A549 (cell line): ENCODE measurements at regions not wholly inside any gene's neighbourhood (a gene's known extent, or its start where the extent isn't known, plus 50 kb on each side); places are given as distances from the start of the nearest gene placed in this dataset.

Experiments used
- ATAC-seq, 2 experiments: fragments of 200-7000 bp in 1 of 2; fragments of >200 bp in 1 of 2; cut with Nextera tagmentation in 1 of 2; cut with Tn5 transposase in 1 of 2; 3 replicates each; pipeline versions ENCODE4 v1.8.0 to v1.9.1; 2018 to 2020; ENCODE audit warnings: mild to moderate bottlenecking in 1 of 2, moderate library complexity in 1 of 2
- CTCF ChIA-PET: fragments of 300-600 bp; sonication (Branson Sonifier 250); formaldehyde crosslinking; extraction: SDS; loops from one replicate; lab custom pipeline; 2021; ENCODE audit warnings: antibody characterized with exemption, inconsistent platforms; lab: Yijun Ruan, JAX
- POLR2A ChIA-PET: fragments of 350-600 bp; formaldehyde crosslinking; extraction: SDS; loops from one replicate; lab custom pipeline; 2021; ENCODE audit warnings: antibody characterized with exemption, inconsistent platforms; lab: Yijun Ruan, JAX
- DNase-seq, 2 experiments: peaks; one replicate each; pipeline versions ENCODE4 v3.0.0 to v3.0.0-alpha.2; 2011 to 2016; ENCODE audit warnings: low read depth in 1 of 2, low spot score in 1 of 2
- FAIRE-seq: peaks from 2 replicates; lab custom pipeline; 2011; peaks lifted over from hg19 to GRCh38; lab: Jason Lieb, UNC
- H3K27ac ChIP-seq, 2 experiments: fragments of >200 bp; sonication (Bioruptor Twin); formaldehyde crosslinking; 3 replicates each; pipeline ENCODE4 v1.5.1; 2016 to 2017
- H3K4me1 ChIP-seq: fragments of >200 bp; sonication (Bioruptor Twin); formaldehyde crosslinking; 3 replicates; pipeline ENCODE4 v1.6.1; 2016
- H3K4me2 ChIP-seq: fragments of >200 bp; sonication (Bioruptor Twin); formaldehyde crosslinking; 3 replicates; pipeline ENCODE4 v1.6.1; 2016
- H3K4me3 ChIP-seq: fragments of >200 bp; sonication (Bioruptor Twin); formaldehyde crosslinking; 3 replicates; pipeline ENCODE4 v1.5.1; 2016
- H3K9me3 ChIP-seq: fragments of >200 bp; sonication (Bioruptor Twin); formaldehyde crosslinking; 3 replicates; pipeline ENCODE4 v1.6.1; 2016
- BCL3 ChIP-seq: fragments of >200 bp; sonication (Bioruptor Twin); formaldehyde crosslinking; IDR thresholded peaks from 3 replicates; pipeline ENCODE4 v1.6.1; 2016
- BHLHE40 ChIP-seq: IDR thresholded peaks from 2 replicates; pipeline ENCODE4 v1.6.1; 2012; ENCODE audit warnings: low read depth, low read length, inconsistent platforms
- CBX2 ChIP-seq: fragments of 200-600 bp; sonication (generic); IDR thresholded peaks from 2 replicates; pipeline ENCODE4 v1.6.1; 2016; ENCODE audit warnings: low read depth, mild to moderate bottlenecking, borderline replicate concordance
- CEBPB ChIP-seq, 2 experiments: fragments of >200 bp in 1 of 2; sonication (Bioruptor Twin) in 1 of 2; formaldehyde crosslinking in 1 of 2; IDR thresholded peaks; 2 replicates each; pipeline ENCODE4 v1.6.1; 2012 to 2016
- CHD2 ChIP-seq: fragments of 150-350 bp; IDR thresholded peaks from 2 replicates; pipeline ENCODE4 v1.6.1; 2014; ENCODE audit warnings: low read length; ENCODE audit not compliant: partially characterized antibody
- CHD4 ChIP-seq: fragments of 200-600 bp; sonication (generic); IDR thresholded peaks from 2 replicates; pipeline ENCODE4 v1.6.1; 2016; ENCODE audit warnings: antibody characterized with exemption, mild to moderate bottlenecking, borderline replicate concordance
- FOXS1 ChIP-seq: fragments of 250-450 bp; sonication (Bioruptor Pico); IDR thresholded peaks from 2 replicates; pipeline ENCODE4 v1.5.0; 2020; ENCODE audit warnings: mild to moderate bottlenecking, moderate library complexity
- HDAC2 ChIP-seq: fragments of 200-600 bp; sonication (generic); IDR thresholded peaks from 2 replicates; pipeline ENCODE4 v1.6.1; 2016
- JUNB ChIP-seq: fragments of >200 bp; sonication (Bioruptor Twin); formaldehyde crosslinking; IDR thresholded peaks from 2 replicates; pipeline ENCODE4 v1.6.1; 2016
- KDM5A ChIP-seq: fragments of 200-600 bp; sonication (generic); IDR thresholded peaks from 2 replicates; pipeline ENCODE4 v1.6.1; 2016; ENCODE audit warnings: antibody characterized with exemption, mild to moderate bottlenecking
- MYC ChIP-seq: IDR thresholded peaks from 2 replicates; pipeline ENCODE4 v1.6.1; 2012; ENCODE audit warnings: mild to moderate bottlenecking, inconsistent platforms, low read length, improper control_type of control experiment, borderline replicate concordance
- POLR2A ChIP-seq: IDR thresholded peaks from 2 replicates; pipeline ENCODE4 v1.6.1; 2012; ENCODE audit warnings: mild to moderate bottlenecking, low read length
- RAD21 ChIP-seq, 2 experiments: fragments of >200 bp in 1 of 2; sonication (Bioruptor Twin) in 1 of 2; formaldehyde crosslinking in 1 of 2; IDR thresholded peaks in 1 of 2; conservative IDR thresholded peaks in 1 of 2; 2 replicates in 1 of 2; 3 replicates in 1 of 2; pipeline ENCODE4 v1.6.1; 2012 to 2018; ENCODE audit warnings: inconsistent platforms in 1 of 2
- RARB ChIP-seq: fragments of 250-450 bp; sonication (Bioruptor Pico); IDR thresholded peaks from 2 replicates; pipeline ENCODE4 v1.8.0; 2021; ENCODE audit warnings: mild to moderate bottlenecking, moderate library complexity
- RNF2 ChIP-seq: fragments of 200-600 bp; sonication (generic); IDR thresholded peaks from 2 replicates; pipeline ENCODE4 v1.6.1; 2016; ENCODE audit warnings: low read depth, mild to moderate bottlenecking, antibody characterized with exemption, moderate library complexity, borderline replicate concordance
- TFCP2L1 ChIP-seq: fragments of 250-450 bp; sonication (Bioruptor Pico); IDR thresholded peaks from 2 replicates; pipeline ENCODE4 v1.5.0; 2021; ENCODE audit warnings: mild to moderate bottlenecking
- TP53 ChIP-seq: fragments of 250-450 bp; sonication (Bioruptor Pico); IDR thresholded peaks from 2 replicates; pipeline ENCODE4 v1.5.0; 2021; ENCODE audit warnings: mild to moderate bottlenecking, moderate library complexity
- WGBS: methylation state at CpG from one replicate; pipeline ENCODE4 v1.1.6; 2017; ENCODE audit errors: missing lambda C conversion rate; 5-methylcytosine and 5-hydroxymethylcytosine counted together
- TF ChIP-seq, protein P1 (sequence below): fragments of 450-650 bp; IDR thresholded peaks from 2 replicates; pipeline ENCODE4 v1.6.1; 2014; ENCODE audit warnings: antibody characterized with exemption
- TF ChIP-seq, protein P2 (sequence below): fragments of >200 bp; sonication (Bioruptor Twin); formaldehyde crosslinking; IDR thresholded peaks from 3 replicates; pipeline ENCODE4 v1.5.1; 2016
- TF ChIP-seq, protein P3 (sequence below): IDR thresholded peaks from 2 replicates; pipeline ENCODE4 v1.6.1; 2012
- TF ChIP-seq, protein P4 (sequence below): fragments of 200-600 bp; sonication (generic); IDR thresholded peaks from 2 replicates; pipeline ENCODE4 v1.6.1; 2016; ENCODE audit warnings: antibody characterized with exemption, mild to moderate bottlenecking, moderate library complexity
- TF ChIP-seq, protein P5 (sequence below): IDR thresholded peaks from 2 replicates; pipeline ENCODE4 v1.6.1; 2012

GRCh38 chr2:161552015-161552414, 72.2 kb upstream of the SLC4A10 start:
- CTCF ChIA-PET, result interaction anchor here (0.6 kb wide), 1 partner anchor 220 kb away, joined by 4 read pairs; no protein-coding TSS in a partner anchor
- no peak for TF ChIP-seq TFCP2L1 (CRISPR knock-in tag)
- TF ChIP-seq MYC, result no peak
- TF ChIP-seq, protein P1, sequence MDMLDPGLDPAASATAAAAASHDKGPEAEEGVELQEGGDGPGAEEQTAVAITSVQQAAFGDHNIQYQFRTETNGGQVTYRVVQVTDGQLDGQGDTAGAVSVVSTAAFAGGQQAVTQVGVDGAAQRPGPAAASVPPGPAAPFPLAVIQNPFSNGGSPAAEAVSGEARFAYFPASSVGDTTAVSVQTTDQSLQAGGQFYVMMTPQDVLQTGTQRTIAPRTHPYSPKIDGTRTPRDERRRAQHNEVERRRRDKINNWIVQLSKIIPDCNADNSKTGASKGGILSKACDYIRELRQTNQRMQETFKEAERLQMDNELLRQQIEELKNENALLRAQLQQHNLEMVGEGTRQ, result no peak
- no peak for TF ChIP-seq KDM5A
- no peak for TF ChIP-seq RAD21 (conservative IDR thresholded peaks at IDR 0.05 in 1 of 2, IDR thresholded peaks at IDR 0.05 in 1 of 2)
- no peak for TF ChIP-seq POLR2A
- Histone ChIP-seq H3K4me3 (no peak overlapping the region), H3K4me2 (no peak overlapping the region), H3K27ac (no peak overlapping the region), H3K9me3 (no peaks in the 10 kb centered on the region), H3K4me1 (no peaks in the 10 kb centered on the region)
- ATAC-seq, result no peak
- WGBS, result 3% methylated on average over 1 of the region's 1 CpG
- no peak for DNase-seq
- POLR2A ChIA-PET, result no interaction called here
- no peak for FAIRE-seq

GRCh38 chr2:161555826-161556225, 68.4 kb upstream of the SLC4A10 start:
- ATAC-seq, result no peak
- DNase-seq, result no peak
- H3K4me2 ChIP-seq, result no peak overlapping the region
- TF ChIP-seq FOXS1 (CRISPR knock-in tag) (no peak), KDM5A (no peak), RAD21 (conservative IDR thresholded peaks at IDR 0.05 in 1 of 2, IDR thresholded peaks at IDR 0.05 in 1 of 2) (no peak), HDAC2 (no peak), RNF2 (no peak), CHD4 (no peak), BHLHE40 (no peak), CEBPB (IDR thresholded peaks at IDR 0.05) (no peak), JUNB (no peak), CHD2 (no peak), TP53 (no peak), CBX2 (no peak), RARB (CRISPR knock-in tag) (no peak), BCL3 (no peak)
- TF ChIP-seq, protein P2, sequence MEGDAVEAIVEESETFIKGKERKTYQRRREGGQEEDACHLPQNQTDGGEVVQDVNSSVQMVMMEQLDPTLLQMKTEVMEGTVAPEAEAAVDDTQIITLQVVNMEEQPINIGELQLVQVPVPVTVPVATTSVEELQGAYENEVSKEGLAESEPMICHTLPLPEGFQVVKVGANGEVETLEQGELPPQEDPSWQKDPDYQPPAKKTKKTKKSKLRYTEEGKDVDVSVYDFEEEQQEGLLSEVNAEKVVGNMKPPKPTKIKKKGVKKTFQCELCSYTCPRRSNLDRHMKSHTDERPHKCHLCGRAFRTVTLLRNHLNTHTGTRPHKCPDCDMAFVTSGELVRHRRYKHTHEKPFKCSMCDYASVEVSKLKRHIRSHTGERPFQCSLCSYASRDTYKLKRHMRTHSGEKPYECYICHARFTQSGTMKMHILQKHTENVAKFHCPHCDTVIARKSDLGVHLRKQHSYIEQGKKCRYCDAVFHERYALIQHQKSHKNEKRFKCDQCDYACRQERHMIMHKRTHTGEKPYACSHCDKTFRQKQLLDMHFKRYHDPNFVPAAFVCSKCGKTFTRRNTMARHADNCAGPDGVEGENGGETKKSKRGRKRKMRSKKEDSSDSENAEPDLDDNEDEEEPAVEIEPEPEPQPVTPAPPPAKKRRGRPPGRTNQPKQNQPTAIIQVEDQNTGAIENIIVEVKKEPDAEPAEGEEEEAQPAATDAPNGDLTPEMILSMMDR, result no peak
- TF ChIP-seq, protein P3, sequence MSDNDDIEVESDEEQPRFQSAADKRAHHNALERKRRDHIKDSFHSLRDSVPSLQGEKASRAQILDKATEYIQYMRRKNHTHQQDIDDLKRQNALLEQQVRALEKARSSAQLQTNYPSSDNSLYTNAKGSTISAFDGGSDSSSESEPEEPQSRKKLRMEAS, result no peak
- TF ChIP-seq, protein P4, sequence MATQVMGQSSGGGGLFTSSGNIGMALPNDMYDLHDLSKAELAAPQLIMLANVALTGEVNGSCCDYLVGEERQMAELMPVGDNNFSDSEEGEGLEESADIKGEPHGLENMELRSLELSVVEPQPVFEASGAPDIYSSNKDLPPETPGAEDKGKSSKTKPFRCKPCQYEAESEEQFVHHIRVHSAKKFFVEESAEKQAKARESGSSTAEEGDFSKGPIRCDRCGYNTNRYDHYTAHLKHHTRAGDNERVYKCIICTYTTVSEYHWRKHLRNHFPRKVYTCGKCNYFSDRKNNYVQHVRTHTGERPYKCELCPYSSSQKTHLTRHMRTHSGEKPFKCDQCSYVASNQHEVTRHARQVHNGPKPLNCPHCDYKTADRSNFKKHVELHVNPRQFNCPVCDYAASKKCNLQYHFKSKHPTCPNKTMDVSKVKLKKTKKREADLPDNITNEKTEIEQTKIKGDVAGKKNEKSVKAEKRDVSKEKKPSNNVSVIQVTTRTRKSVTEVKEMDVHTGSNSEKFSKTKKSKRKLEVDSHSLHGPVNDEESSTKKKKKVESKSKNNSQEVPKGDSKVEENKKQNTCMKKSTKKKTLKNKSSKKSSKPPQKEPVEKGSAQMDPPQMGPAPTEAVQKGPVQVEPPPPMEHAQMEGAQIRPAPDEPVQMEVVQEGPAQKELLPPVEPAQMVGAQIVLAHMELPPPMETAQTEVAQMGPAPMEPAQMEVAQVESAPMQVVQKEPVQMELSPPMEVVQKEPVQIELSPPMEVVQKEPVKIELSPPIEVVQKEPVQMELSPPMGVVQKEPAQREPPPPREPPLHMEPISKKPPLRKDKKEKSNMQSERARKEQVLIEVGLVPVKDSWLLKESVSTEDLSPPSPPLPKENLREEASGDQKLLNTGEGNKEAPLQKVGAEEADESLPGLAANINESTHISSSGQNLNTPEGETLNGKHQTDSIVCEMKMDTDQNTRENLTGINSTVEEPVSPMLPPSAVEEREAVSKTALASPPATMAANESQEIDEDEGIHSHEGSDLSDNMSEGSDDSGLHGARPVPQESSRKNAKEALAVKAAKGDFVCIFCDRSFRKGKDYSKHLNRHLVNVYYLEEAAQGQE, result no peak
- TF ChIP-seq, protein P5, sequence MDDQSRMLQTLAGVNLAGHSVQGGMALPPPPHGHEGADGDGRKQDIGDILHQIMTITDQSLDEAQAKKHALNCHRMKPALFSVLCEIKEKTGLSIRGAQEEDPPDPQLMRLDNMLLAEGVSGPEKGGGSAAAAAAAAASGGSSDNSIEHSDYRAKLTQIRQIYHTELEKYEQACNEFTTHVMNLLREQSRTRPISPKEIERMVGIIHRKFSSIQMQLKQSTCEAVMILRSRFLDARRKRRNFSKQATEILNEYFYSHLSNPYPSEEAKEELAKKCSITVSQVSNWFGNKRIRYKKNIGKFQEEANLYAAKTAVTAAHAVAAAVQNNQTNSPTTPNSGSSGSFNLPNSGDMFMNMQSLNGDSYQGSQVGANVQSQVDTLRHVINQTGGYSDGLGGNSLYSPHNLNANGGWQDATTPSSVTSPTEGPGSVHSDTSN, result no peak
- no peak overlapping the region for H3K27ac ChIP-seq
- no peak for FAIRE-seq
- CTCF ChIA-PET, result no interaction called here
- POLR2A ChIA-PET, result no interaction called here
- WGBS, result 27% methylated on average over 3 of the region's 3 CpGs
- no peaks in the 10 kb centered on the region for H3K9me3 ChIP-seq
- H3K4me1 ChIP-seq, result no peaks in the 10 kb centered on the region
- no peak overlapping the region for H3K4me3 ChIP-seq
